ENCODE measurements at regions not wholly inside any gene's neighbourhood (a gene's known extent, or its start where the extent isn't known, plus 50 kb on each side); places are given as distances from the start of the nearest gene placed in this dataset.

DNA sequence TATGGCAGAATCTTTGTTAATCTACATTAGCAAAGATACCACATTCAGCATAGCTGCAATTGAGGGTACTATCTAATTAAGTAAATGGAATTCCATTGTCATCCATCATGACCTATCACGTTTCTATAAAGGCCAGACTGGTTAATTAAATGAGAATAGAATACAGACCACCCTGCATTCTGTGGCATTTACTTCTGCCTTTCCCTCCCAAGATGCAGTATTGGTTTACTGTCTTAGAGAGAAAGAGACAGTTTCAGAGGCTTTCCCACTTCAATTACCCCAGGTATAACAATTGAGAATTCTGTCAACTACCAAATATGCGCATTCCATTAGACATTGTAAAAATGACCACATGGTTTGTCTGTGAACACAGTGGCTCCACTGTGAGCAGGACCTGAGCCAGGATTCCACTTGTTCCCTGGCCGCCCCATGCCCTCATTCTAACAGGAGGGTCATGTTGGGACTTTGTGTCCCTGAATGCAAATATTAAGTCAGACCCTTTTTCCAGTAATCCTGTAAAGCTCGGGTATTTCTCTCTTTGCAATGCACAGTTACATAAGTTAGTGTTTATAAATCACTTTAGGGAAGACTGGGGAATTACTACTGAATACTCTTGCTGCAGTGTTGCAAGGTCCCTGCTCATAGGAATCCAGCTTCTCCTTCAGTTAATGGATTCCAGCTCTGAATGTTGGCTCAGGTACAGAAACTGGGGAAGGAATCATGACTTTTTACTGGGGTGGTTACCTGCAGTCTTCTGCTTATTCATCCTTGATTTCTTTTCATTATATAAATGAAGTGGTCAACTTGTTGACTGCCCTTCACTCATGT, 261.0 kb downstream of the PDGFC start:
- Histone ChIP-seq H3K27me3 (no peaks in the 10 kb centered on the region), H3K36me3 (no peaks in the 10 kb centered on the region), H3K4me3 (no peak overlapping the region), H3K4me1 (no peaks in the 10 kb centered on the region), H3K9ac (ENCODE audit: low read depth in 2 of 2, low read length in 2 of 2) (no peak overlapping the region), H3K9me3 (no peaks in the 10 kb centered on the region), H3K27ac (no peak overlapping the region)
- intact Hi-C loops (cut with DNase I) = no loop called here
- no peak for DNase-seq
- TF ChIP-seq, protein P1, sequence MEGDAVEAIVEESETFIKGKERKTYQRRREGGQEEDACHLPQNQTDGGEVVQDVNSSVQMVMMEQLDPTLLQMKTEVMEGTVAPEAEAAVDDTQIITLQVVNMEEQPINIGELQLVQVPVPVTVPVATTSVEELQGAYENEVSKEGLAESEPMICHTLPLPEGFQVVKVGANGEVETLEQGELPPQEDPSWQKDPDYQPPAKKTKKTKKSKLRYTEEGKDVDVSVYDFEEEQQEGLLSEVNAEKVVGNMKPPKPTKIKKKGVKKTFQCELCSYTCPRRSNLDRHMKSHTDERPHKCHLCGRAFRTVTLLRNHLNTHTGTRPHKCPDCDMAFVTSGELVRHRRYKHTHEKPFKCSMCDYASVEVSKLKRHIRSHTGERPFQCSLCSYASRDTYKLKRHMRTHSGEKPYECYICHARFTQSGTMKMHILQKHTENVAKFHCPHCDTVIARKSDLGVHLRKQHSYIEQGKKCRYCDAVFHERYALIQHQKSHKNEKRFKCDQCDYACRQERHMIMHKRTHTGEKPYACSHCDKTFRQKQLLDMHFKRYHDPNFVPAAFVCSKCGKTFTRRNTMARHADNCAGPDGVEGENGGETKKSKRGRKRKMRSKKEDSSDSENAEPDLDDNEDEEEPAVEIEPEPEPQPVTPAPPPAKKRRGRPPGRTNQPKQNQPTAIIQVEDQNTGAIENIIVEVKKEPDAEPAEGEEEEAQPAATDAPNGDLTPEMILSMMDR (IDR thresholded peaks at IDR 0.05) = no peak

DNA sequence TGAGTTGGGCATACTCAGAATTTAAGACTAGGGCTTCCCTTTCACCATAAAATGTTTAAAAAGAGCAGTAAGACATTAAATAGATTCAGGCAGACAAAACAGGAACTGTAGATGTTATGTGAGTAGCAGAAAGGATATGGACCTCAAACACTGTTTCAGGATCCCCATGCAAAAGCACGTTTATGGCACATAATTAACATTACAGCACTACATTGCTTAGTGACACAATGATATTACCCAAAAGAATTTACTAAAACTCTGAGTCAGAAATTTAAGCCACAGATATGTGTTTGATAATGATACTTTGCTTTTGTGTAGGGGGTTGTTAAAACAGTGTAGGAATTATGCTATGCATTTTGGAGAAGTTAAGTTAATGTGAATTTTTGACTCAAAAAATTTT, 266.3 kb downstream of the PDGFC start:
- no peaks in the 10 kb centered on the region for H3K4me1 ChIP-seq
- H3K9ac ChIP-seq (ENCODE audit: low read depth in 2 of 2, low read length in 2 of 2) = no peak overlapping the region
- no peak for DNase-seq
- H3K9me3 ChIP-seq = no peaks in the 10 kb centered on the region
- intact Hi-C loops (cut with DNase I) = no loop called here
- H3K27me3 ChIP-seq = no peaks in the 10 kb centered on the region
- H3K27ac ChIP-seq = no peak overlapping the region
- H3K4me3 ChIP-seq = no peak overlapping the region
- TF ChIP-seq, protein P1 (IDR thresholded peaks at IDR 0.05) = no peak
- H3K36me3 ChIP-seq = no peaks in the 10 kb centered on the region

DNA sequence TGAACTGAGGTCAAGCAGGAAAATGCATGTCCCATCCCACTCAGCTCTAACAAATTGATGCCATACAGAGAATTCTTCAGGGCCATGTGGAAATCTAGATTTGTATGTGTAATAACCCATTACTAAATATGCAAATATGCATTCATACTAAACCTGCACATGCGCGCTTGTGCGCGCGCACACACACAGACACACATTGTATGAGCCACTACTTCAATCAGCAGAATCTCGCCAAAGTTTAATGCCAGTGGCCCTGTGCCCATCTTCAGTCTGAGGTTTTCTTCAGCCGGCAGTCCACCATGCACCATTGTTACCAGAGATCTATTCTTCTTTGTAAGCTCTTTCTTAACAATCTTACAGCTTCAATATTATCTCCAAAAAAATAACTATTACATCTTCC, 276.4 kb downstream of the PDGFC start:
- H3K4me1 ChIP-seq = no peaks in the 10 kb centered on the region
- DNase-seq = no peak
- no peak overlapping the region for H3K4me3 ChIP-seq
- H3K27ac ChIP-seq = no peak overlapping the region
- H3K36me3 ChIP-seq = no peaks in the 10 kb centered on the region
- intact Hi-C loops (cut with DNase I) = no loop called here
- no peaks in the 10 kb centered on the region for H3K27me3 ChIP-seq
- TF ChIP-seq, protein P1 (IDR thresholded peaks at IDR 0.05) = no peak
- H3K9me3 ChIP-seq = no peaks in the 10 kb centered on the region
- H3K9ac ChIP-seq (ENCODE audit: low read depth in 2 of 2, low read length in 2 of 2) = no peak overlapping the region

DNA sequence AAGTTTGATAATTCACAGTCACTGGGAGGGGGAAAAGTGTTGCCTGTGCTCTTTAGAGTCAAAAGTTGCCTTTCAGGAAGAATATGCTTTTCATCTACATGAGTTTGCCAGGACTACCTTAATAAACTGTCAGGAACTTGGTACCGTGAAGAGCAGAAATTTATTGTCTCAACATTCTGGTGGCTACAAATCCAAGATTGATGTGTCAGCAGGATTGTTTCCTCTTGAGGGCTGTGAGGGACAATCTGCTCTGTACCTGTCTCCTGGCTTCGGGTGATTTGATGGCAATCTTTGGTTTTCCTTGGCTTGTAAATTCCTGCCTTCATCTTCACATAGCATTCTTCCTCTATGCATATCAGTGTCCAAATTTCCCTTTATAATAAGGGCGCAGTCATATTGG, 277.2 kb downstream of the PDGFC start:
- TF ChIP-seq, protein P1 (IDR thresholded peaks at IDR 0.05) = no peak
- H3K36me3 ChIP-seq = no peaks in the 10 kb centered on the region
- no peak overlapping the region for H3K9ac ChIP-seq (ENCODE audit: low read depth in 2 of 2, low read length in 2 of 2)
- no peak overlapping the region for H3K27ac ChIP-seq
- no peaks in the 10 kb centered on the region for H3K27me3 ChIP-seq
- no peaks in the 10 kb centered on the region for H3K4me1 ChIP-seq
- intact Hi-C loops (cut with DNase I) = no loop called here
- no peaks in the 10 kb centered on the region for H3K9me3 ChIP-seq
- no peak for DNase-seq
- no peak overlapping the region for H3K4me3 ChIP-seq

DNA sequence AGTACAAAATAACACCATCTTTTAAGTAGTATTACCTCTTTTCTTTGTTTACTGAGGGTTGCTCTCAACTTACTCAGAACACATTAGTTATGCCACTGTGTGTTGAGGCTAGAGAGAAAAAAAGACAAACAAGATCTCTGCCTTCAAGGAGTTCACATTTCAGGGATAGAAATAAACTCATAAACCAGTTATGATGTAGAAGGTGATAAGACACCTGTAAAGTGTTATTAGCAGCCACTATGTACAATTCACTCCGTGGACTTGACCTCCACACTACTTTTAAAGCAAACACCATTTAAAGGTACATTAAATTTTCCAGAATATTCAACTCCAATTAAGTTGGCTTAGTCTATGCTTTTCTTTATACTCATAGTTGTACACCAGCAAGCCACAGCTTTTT, 278.0 kb downstream of the PDGFC start:
- Histone ChIP-seq H3K27ac (no peak overlapping the region), H3K27me3 (no peaks in the 10 kb centered on the region), H3K4me3 (no peak overlapping the region), H3K36me3 (no peaks in the 10 kb centered on the region), H3K9me3 (no peaks in the 10 kb centered on the region), H3K4me1 (no peaks in the 10 kb centered on the region), H3K9ac (ENCODE audit: low read depth in 2 of 2, low read length in 2 of 2) (no peak overlapping the region)
- intact Hi-C loops (cut with DNase I) = no loop called here
- TF ChIP-seq, protein P1 (IDR thresholded peaks at IDR 0.05) = no peak
- no peak for DNase-seq
